Gastrocnemius medialis (tissue), 4 donors: ENCODE measurements at regions not wholly inside any gene's neighbourhood (a gene's known extent, or its start where the extent isn't known, plus 50 kb on each side); places are given as distances from the start of the nearest gene placed in this dataset.
"Not testable (repeated sequence)": the region's sequence is repeated elsewhere in the genome, so short reads cannot be mapped to it uniquely, and the experiment has no call there.

Source experiments
- CTCF ChIP-seq, 5 experiments: fragments of 450-650 bp in 3 of 5; fragments of 200-600 bp in 2 of 5; sonication (generic) in 2 of 5; IDR thresholded peaks in 4 of 5; conservative IDR thresholded peaks in 1 of 5; 1 replicate in 4 of 5; 2 replicates in 1 of 5; pipeline ENCODE4 v1.5.1; 2016 to 2019; ENCODE audit warnings: antibody characterized with exemption in 5 of 5, mild to moderate bottlenecking in 3 of 5, moderate library complexity in 3 of 5
- POLR2A ChIP-seq, 2 donors: fragments of 450-650 bp; IDR thresholded peaks; one replicate each; pipeline ENCODE4 v1.6.1; 2017; ENCODE audit warnings: antibody characterized with exemption in 2 of 2, mild to moderate bottlenecking in 2 of 2, moderate library complexity in 2 of 2

DNA sequence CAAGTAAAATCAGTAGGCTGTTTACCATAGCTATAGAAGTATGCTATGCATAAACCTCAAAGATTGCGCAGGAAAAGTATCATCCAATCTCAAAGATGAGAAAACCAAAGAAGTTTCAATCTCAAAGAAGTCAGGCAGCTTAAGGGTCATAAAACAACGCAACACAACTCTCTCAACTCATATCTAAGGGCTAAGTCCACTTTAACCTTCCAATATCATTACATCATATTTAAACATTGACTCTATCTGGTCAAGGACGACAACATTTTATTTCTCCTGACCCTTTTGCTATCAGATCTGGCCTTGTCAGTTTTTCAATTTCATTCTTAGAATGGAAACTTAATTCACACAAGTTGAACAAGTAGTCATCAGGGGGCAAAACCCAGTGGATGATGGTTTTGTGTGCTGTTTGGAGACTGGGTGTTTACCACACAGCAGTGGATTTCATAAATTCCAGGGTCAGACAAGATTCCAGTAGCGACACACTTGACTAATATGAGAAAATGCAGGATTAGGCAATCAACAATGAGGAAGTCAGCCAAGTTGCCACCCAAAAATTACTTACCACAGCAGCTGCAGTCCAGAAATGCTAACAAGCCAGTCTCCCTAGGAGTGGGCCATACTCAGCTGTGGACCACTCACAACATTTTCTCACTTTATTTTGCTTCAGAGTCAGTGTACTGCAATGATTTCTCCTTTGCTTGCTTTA is 108.7 kb upstream of the NBPF26 start:
- TF ChIP-seq CTCF (IDR thresholded peaks at IDR 0.05 in 4 of 5, conservative IDR thresholded peaks at IDR 0.05 in 1 of 5); POLR2A (IDR thresholded peaks at IDR 0.05): not testable (repeated sequence)
